ENCODE measurements at regions not wholly inside any gene's neighbourhood (a gene's known extent, or its start where the extent isn't known, plus 50 kb on each side); places are given as distances from the start of the nearest gene placed in this dataset.

GRCh38 chr2:193985272-193985671, 1671.8 kb upstream of the SLC39A10 start:
- Histone ChIP-seq H2BK120ac (ENCODE audit: insufficient read depth, low read length, poor library complexity) (no peak overlapping the region), H2AFZ (ENCODE audit: insufficient read depth, low read length, poor library complexity) (no peak overlapping the region), H3K9ac (ENCODE audit: low read length) (no peak overlapping the region), H3K27me3 (ENCODE audit: insufficient read depth, low read length) (no peaks in the 10 kb centered on the region), H4K12ac (ENCODE audit: low read depth, low read length) (no peak overlapping the region), H2BK5ac (ENCODE audit: low read depth, low read length, poor library complexity) (no peak overlapping the region), H3K36me3 (ENCODE audit: control insufficient read depth in 1 of 2, insufficient read depth in 2 of 2, low read length in 2 of 2) (no peaks in the 10 kb centered on the region), H2AK5ac (ENCODE audit: low read length) (no peak overlapping the region), H3K14ac (ENCODE audit: low read length) (no peak overlapping the region), H4K91ac (ENCODE audit: low read depth, low read length) (no peak overlapping the region), H3K79me1 (ENCODE audit: low read length) (no peaks in the 10 kb centered on the region), H2BK12ac (ENCODE audit: low read length) (no peak overlapping the region), H3K9me3 (ENCODE audit: insufficient read depth, low read depth, low read length) (no peaks in the 10 kb centered on the region), H3K4me3 (ENCODE audit: low read depth, low read length) (no peak overlapping the region), H4K8ac (ENCODE audit: low read depth, low read length) (no peak overlapping the region), H3K23ac (ENCODE audit: low read length) (no peak overlapping the region), H3K18ac (ENCODE audit: low read length) (no peak overlapping the region), H3K27ac (ENCODE audit: low read depth, low read length) (no peak overlapping the region), H3K4me1 (ENCODE audit: control insufficient read depth in 1 of 2, insufficient read depth in 2 of 2, low read length in 2 of 2) (no peaks in the 10 kb centered on the region), H3K79me2 (ENCODE audit: control insufficient read depth, insufficient read depth, low read length, poor library complexity) (no peaks in the 10 kb centered on the region), H3K4ac (ENCODE audit: low read depth, low read length) (no peak overlapping the region), H3K4me2 (ENCODE audit: low read length) (no peak overlapping the region)
- DNase-seq, result no peak
- no CpG with 5 or more reads among the region's 2 CpGs for WGBS (ENCODE audit: extremely low coverage, insufficient coverage, insufficient read length)

DNA sequence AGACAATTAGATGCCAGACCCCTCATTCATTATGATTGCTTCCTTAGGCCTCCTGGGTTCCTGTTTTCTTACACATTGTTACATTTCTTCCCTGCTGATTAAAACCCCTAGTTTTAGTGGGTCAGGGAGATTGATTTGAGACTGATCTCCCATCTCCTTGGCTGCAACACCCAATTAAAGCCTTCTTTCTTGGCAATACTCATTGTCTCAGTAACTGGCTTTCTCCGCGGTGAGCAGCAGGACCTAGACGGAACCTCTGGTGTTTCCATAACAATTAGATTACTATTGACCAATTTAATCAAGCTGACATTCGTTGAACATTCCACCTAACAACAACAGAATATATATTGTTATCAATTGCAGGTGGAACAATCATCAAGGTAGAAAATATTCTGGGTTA, 1676.4 kb upstream of the SLC39A10 start:
- Histone ChIP-seq H4K12ac (ENCODE audit: low read depth, low read length) (no peak overlapping the region), H3K4me2 (ENCODE audit: low read length) (no peak overlapping the region), H4K91ac (ENCODE audit: low read depth, low read length) (no peak overlapping the region), H3K9ac (ENCODE audit: low read length) (no peak overlapping the region), H3K23ac (ENCODE audit: low read length) (no peak overlapping the region), H4K8ac (ENCODE audit: low read depth, low read length) (no peak overlapping the region), H3K27ac (ENCODE audit: low read depth, low read length) (no peak overlapping the region), H3K4me3 (ENCODE audit: low read depth, low read length) (no peak overlapping the region), H3K9me3 (ENCODE audit: insufficient read depth, low read depth, low read length) (no peaks in the 10 kb centered on the region), H3K36me3 (ENCODE audit: control insufficient read depth in 1 of 2, insufficient read depth in 2 of 2, low read length in 2 of 2) (no peaks in the 10 kb centered on the region), H3K27me3 (ENCODE audit: insufficient read depth, low read length) (no peaks in the 10 kb centered on the region), H2BK12ac (ENCODE audit: low read length) (no peak overlapping the region), H3K4ac (ENCODE audit: low read depth, low read length) (no peak overlapping the region), H3K79me2 (ENCODE audit: control insufficient read depth, insufficient read depth, low read length, poor library complexity) (no peaks in the 10 kb centered on the region), H2BK120ac (ENCODE audit: insufficient read depth, low read length, poor library complexity) (no peak overlapping the region), H3K14ac (ENCODE audit: low read length) (no peak overlapping the region), H3K79me1 (ENCODE audit: low read length) (no peaks in the 10 kb centered on the region), H3K18ac (ENCODE audit: low read length) (no peak overlapping the region), H3K4me1 (ENCODE audit: control insufficient read depth in 1 of 2, insufficient read depth in 2 of 2, low read length in 2 of 2) (no peaks in the 10 kb centered on the region), H2AFZ (ENCODE audit: insufficient read depth, low read length, poor library complexity) (no peak overlapping the region), H2AK5ac (ENCODE audit: low read length) (no peak overlapping the region), H2BK5ac (ENCODE audit: low read depth, low read length, poor library complexity) (no peak overlapping the region)
- DNase-seq, result no peak
- WGBS (ENCODE audit: extremely low coverage, insufficient coverage, insufficient read length), result no CpG with 5 or more reads among the region's 4 CpGs

GRCh38 chr2:193973781-193974180, 1683.2 kb upstream of the SLC39A10 start:
- H2BK120ac ChIP-seq (ENCODE audit: insufficient read depth, low read length, poor library complexity), result no peak overlapping the region
- no peak overlapping the region for H3K14ac ChIP-seq (ENCODE audit: low read length)
- no peak overlapping the region for H4K91ac ChIP-seq (ENCODE audit: low read depth, low read length)
- no peak overlapping the region for H3K4me3 ChIP-seq (ENCODE audit: low read depth, low read length)
- no peaks in the 10 kb centered on the region for H3K79me2 ChIP-seq (ENCODE audit: control insufficient read depth, insufficient read depth, low read length, poor library complexity)
- H3K23ac ChIP-seq (ENCODE audit: low read length), result no peak overlapping the region
- WGBS (ENCODE audit: extremely low coverage, insufficient coverage, insufficient read length), result no CpG with 5 or more reads among the region's 6 CpGs
- no peaks in the 10 kb centered on the region for H3K9me3 ChIP-seq (ENCODE audit: insufficient read depth, low read depth, low read length)
- H3K18ac ChIP-seq (ENCODE audit: low read length), result no peak overlapping the region
- H2AK5ac ChIP-seq (ENCODE audit: low read length), result no peak overlapping the region
- no peak overlapping the region for H3K9ac ChIP-seq (ENCODE audit: low read length)
- H2AFZ ChIP-seq (ENCODE audit: insufficient read depth, low read length, poor library complexity), result no peak overlapping the region
- no peak overlapping the region for H2BK12ac ChIP-seq (ENCODE audit: low read length)
- H4K8ac ChIP-seq (ENCODE audit: low read depth, low read length), result no peak overlapping the region
- no peaks in the 10 kb centered on the region for H3K27me3 ChIP-seq (ENCODE audit: insufficient read depth, low read length)
- H3K27ac ChIP-seq (ENCODE audit: low read depth, low read length), result no peak overlapping the region
- H3K4me2 ChIP-seq (ENCODE audit: low read length), result no peak overlapping the region
- H3K4me1 ChIP-seq (ENCODE audit: control insufficient read depth in 1 of 2, insufficient read depth in 2 of 2, low read length in 2 of 2), result no peaks in the 10 kb centered on the region
- no peaks in the 10 kb centered on the region for H3K79me1 ChIP-seq (ENCODE audit: low read length)
- no peaks in the 10 kb centered on the region for H3K36me3 ChIP-seq (ENCODE audit: control insufficient read depth in 1 of 2, insufficient read depth in 2 of 2, low read length in 2 of 2)
- no peak for DNase-seq
- H4K12ac ChIP-seq (ENCODE audit: low read depth, low read length), result no peak overlapping the region
- H2BK5ac ChIP-seq (ENCODE audit: low read depth, low read length, poor library complexity), result no peak overlapping the region
- no peak overlapping the region for H3K4ac ChIP-seq (ENCODE audit: low read depth, low read length)

GRCh38 chr2:193966590-193966989, 1690.4 kb upstream of the SLC39A10 start:
- no peak overlapping the region for H3K9ac ChIP-seq (ENCODE audit: low read length)
- H3K36me3 ChIP-seq (ENCODE audit: control insufficient read depth in 1 of 2, insufficient read depth in 2 of 2, low read length in 2 of 2), result no peaks in the 10 kb centered on the region
- no peak overlapping the region for H4K8ac ChIP-seq (ENCODE audit: low read depth, low read length)
- H3K27ac ChIP-seq (ENCODE audit: low read depth, low read length), result no peak overlapping the region
- no peaks in the 10 kb centered on the region for H3K79me1 ChIP-seq (ENCODE audit: low read length)
- DNase-seq, result peak in 1 of 2 donors; percentile 8
- H3K9me3 ChIP-seq (ENCODE audit: insufficient read depth, low read depth, low read length), result no peaks in the 10 kb centered on the region
- no peaks in the 10 kb centered on the region for H3K4me1 ChIP-seq (ENCODE audit: control insufficient read depth in 1 of 2, insufficient read depth in 2 of 2, low read length in 2 of 2)
- H3K79me2 ChIP-seq (ENCODE audit: control insufficient read depth, insufficient read depth, low read length, poor library complexity), result no peaks in the 10 kb centered on the region
- H3K4ac ChIP-seq (ENCODE audit: low read depth, low read length), result no peak overlapping the region
- H2AK5ac ChIP-seq (ENCODE audit: low read length), result no peak overlapping the region
- no peak overlapping the region for H2BK120ac ChIP-seq (ENCODE audit: insufficient read depth, low read length, poor library complexity)
- H4K91ac ChIP-seq (ENCODE audit: low read depth, low read length), result no peak overlapping the region
- H4K12ac ChIP-seq (ENCODE audit: low read depth, low read length), result no peak overlapping the region
- H3K14ac ChIP-seq (ENCODE audit: low read length), result no peak overlapping the region
- no peak overlapping the region for H3K23ac ChIP-seq (ENCODE audit: low read length)
- no peak overlapping the region for H2AFZ ChIP-seq (ENCODE audit: insufficient read depth, low read length, poor library complexity)
- no peak overlapping the region for H2BK12ac ChIP-seq (ENCODE audit: low read length)
- no peak overlapping the region for H3K4me3 ChIP-seq (ENCODE audit: low read depth, low read length)
- H3K18ac ChIP-seq (ENCODE audit: low read length), result no peak overlapping the region
- no peak overlapping the region for H3K4me2 ChIP-seq (ENCODE audit: low read length)
- no peak overlapping the region for H2BK5ac ChIP-seq (ENCODE audit: low read depth, low read length, poor library complexity)
- H3K27me3 ChIP-seq (ENCODE audit: insufficient read depth, low read length), result no peaks in the 10 kb centered on the region

Measured in trophoblast cell (in vitro differentiated cells and primary cell).